NOMO-1 treated with DMSO at 0.1 percent for 48 hours (cell line): ENCODE measurements at regions not wholly inside any gene's neighbourhood (a gene's known extent, or its start where the extent isn't known, plus 50 kb on each side); places are given as distances from the start of the nearest gene placed in this dataset.

Experiments used
- DNase-seq: peaks from one replicate; lab custom pipeline; 2025; ENCODE audit not compliant: unreplicated experiment; lab: John Stamatoyannopoulos, UW

DNA sequence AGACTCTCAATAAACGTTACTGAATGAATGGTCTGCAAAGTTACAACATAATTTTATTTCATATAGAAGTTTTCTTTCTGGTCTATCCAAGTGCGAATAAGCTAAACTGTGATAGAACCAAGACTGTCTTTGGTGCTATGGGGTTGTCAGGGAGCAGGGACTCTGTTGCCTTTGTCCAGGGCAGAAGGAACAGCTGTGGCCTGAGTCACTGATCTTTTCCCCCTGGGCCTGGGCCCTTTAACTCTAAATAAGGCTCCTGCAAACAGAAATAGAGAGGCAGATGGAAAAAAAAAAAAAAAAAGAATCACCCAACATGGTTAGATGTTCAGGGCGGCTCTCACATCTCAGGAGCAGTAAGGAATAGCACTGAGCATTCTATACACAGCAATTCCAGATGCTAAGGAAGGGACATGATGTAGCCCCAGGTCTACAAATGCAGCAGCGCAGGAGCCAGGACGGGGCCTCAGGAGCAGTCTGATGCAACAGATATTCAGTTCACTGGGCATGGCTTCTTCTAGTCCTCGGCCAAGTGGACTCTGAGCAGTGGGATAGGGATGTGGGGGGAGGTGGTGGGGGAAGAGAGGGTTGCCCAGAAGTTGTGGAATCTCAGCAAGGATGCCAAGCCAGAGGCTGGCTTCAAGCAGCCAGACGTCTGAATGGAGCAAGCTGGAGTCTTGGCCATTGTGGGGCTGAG lies 247.1 kb upstream of the SIX2 start:
- DNase-seq: no peak

DNA sequence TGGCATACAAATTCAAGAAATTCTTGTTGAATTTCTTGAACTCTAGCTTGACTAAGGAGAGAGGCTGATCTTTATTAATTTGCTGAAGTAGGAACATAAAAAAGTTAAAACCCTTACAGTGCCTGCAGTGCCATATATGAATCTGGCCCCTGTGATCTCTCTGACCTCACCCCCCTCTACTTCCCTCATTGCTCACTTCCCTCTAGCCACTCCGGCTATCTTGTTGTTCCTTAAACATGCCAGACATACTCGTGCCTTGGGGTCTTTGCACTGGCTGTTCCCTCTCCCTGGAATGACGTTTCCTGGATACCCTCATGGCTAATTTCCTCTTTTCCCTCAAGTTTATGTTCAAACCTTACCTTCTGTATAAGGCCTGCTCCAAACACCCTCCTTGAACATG lies 246.3 kb upstream of the SIX2 start:
- no peak for DNase-seq

GRCh38 chr2:45254025-45254424 lies 244.8 kb upstream of the SIX2 start:
- DNase-seq: no peak

- DNase-seq: no peak
Measured at GRCh38 chr2:45253151-45253550, 243.9 kb upstream of the SIX2 start.

DNA sequence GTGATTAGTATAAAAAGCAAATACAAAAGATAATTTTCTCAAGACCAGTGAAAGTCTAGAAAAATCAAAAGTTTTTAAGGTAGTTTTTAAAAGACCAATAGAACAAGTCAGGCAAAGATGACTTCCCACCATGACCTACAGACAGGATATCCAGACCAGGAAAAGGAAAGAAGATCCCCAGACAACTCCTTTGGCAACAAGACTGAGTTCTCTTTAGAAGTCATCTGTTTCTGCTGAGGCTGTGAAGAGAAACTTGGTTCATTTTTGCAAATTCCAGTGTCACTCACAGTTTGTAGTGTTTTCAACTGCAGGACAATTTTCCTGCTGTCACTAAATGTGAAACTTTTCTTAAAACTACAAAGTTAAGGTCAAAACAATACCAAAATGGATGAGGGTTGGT lies 240.9 kb upstream of the SIX2 start:
- no peak for DNase-seq

- DNase-seq: no peak
Measured at GRCh38 chr2:45248214-45248613, 239.0 kb upstream of the SIX2 start.

DNA sequence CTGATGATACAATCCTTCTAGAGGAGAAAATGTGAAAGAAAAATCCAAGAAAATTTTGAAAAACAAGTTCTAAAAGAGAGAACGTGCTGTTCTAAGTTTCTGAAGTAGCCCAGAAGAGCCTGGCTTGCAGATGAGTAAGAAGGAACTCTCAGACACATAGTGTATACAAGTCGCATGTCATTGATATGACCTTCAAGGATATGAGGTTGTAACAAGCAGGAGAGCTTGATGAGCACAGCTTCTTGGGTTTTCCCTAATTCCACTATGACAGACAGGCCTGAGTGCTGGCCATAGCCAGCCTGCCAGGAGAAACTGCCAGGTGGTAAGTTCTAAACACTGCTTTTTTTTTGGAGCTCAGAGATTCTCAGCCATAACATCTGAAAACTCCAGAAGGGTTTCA lies 235.7 kb upstream of the SIX2 start:
- DNase-seq: no peak

DNA sequence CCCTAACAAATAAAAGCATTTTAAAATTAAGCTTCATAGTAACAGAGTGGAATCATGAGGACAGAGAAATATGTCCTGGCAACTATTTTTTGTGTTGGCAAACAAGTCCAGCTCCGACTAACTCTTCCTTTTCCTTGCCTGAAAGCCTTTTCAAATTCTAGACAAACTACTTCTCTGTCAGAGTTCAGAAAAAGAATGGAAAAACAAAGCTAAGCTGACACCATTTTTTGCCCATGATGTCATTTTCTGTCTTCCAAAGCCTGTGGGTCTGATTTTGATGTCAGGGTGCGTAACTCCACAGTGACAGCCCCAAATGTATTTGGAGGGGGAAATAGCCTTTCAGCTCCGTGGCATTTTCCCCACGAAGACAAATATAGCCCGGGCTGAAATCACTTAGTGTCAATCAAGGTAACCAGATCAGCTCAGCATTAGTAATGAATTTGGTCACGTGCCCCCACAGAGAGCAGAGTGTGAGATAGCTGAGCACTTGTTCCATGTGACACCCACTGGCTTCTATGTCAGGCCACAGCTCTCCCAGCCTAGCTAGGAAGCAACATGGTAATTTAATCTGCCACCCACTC lies 233.0 kb upstream of the SIX2 start:
- no peak for DNase-seq

DNA sequence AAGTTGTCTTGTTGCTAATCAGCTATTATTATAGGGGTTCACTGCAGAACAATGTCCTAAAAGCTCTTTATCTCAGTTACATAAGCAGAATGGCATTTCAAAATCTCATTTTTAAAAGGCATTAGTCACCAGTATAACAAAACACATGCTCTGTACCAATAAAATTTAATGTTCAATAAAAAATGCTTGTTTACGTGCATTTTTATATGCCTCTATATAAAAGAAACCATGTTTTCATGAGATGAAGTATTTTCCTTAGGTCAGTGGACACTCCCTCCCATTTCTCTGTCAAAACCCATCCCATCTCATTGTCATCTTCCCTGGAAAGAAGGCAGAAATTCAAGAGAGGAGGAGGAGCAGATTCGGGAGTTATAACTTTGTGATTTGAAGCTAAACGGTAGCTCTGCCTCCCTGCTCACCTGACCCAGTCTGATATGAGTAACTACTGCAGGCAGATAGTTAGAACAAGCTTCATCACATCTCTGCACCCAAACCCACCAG lies 231.9 kb upstream of the SIX2 start:
- no peak for DNase-seq

DNA sequence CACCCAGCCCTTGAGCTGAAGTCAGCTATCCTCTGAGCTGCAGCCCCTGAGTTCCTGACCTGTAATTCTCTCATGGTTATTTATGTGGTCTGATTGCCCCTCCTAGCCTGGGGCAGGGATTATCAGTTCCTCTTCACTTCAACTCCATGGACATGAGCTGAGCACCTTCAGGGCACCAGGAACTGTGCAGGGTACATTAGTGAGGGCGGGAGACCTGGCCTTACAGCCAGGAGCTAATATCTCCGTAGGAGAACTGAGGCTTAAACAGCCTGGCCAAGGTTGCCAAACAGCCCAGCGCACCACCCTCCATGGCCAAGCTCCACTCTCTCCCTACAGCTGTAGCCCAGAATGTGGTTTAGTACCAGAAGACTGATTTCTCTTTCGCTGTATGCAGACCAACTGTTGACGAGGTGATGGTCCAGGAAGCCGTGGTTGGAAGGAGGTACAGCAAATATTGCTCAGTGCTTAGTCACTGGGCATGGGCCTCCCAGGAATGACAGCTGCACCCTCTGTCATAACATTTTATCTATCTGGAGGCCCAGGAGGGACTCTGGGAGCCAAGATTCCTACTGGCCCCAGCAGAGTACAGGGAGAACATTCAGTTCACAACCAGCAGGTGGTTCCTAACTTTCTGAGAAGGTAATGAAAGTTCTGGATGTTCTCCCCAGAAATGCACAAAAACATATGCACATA lies 228.7 kb upstream of the SIX2 start:
- peak; percentile 67 for DNase-seq

DNA sequence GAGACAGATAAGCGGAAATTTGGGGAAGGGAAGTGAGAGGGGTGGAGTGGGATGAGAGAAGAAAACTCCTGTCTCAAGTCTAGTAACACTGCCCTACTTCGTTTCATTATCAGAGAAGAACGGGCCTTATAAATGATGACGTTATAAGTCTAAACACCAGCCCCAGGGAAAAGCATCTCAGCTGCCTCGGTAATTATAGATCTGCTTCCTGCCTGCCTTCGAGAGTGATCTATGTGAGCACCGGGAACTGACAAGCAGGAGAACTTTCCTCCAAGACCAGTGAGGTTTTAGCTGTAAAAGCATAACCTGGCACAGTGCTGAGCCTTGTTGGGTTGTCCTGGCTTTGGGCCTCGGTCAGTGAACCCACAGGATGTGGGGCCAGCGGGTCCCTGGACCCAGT lies 227.9 kb upstream of the SIX2 start:
- no peak for DNase-seq

- DNase-seq: no peak
Measured at GRCh38 chr2:45236268-45236667, 227.0 kb upstream of the SIX2 start.

DNA sequence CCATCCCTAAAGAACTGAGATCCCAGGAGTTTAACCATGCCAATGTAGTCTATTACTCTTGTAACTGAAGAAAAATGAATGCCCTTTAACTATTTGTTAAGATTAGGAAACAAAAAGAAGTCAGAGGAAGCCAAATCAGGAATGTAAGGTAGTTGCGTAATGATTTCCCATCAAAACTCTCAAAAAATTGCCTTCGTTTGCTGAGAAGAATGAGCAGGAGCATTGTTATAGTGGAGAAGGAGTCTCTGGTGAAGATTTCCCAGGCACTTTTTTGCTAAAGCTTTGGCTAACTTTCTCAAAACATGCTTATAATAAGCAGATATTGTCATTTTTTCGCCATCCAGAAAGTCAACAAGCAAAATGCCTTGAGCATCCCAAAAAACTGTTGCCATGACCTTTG lies 224.0 kb upstream of the SIX2 start:
- DNase-seq: no peak

GRCh38 chr2:45232818-45233217 lies 223.6 kb upstream of the SIX2 start:
- DNase-seq: no peak

GRCh38 chr2:45229411-45229810 lies 220.2 kb upstream of the SIX2 start:
- DNase-seq: no peak

- DNase-seq: no peak
Measured at GRCh38 chr2:45227347-45227746, 218.1 kb upstream of the SIX2 start.

DNA sequence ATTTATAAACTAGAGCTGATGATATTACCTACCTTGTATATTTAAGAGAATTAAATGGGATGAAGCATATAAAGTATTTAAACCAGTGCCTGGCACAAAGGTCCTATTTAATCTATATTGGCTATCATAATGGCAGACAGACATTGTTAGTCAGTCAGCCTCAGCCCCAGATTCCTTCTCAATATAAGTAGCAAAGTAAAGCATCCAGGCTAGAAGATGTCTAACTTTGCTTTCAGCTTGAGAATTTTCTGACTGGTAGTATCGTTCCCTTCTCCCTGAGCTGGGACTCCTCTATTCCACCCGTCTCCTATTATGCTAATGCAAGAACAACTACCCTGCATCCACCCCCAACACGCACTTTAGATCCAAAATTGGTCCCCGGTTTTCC lies 215.7 kb upstream of the SIX2 start:
- no peak for DNase-seq

- no peak for DNase-seq
Measured at GRCh38 chr2:45224321-45224992, 215.2 kb upstream of the SIX2 start.

DNA sequence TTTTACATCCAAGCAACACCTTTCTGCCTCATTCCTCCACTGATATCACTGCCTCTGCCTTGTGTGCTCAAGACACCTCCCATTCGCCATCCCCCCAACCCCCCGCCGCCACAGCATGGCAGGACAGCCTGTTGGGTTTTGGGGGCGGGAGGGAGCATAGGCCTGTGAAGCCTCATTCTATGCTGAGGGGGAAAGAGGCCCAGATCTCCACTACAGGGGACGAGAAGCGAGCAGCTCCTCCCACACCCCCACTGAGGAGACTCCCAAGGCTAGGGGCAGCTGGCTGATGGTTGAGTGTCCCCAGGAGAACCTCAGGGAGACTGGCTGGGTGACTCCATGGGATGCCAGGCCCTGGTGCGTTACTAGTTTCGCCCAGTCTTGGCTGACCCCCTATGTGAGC lies 214.3 kb upstream of the SIX2 start:
- no peak for DNase-seq

DNA sequence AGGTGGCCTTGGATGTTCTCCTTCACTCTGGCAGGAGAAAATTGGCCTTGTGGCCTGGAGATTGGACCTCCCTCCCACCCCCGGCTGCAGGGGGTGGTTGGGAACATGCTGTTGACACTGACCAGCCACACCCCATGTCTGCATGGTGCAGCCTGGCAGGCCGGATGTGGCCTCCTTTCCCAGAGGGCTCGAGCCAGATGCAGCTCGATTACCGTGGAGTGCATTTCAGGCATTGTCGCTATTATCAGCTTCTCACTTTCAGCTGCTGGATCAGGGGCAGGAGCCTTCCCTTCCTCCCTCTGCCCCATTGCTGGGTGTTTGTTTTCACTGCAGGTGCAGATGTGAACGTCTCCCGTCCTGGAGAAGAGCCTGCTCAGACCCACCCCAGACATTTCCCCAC lies 211.0 kb upstream of the SIX2 start:
- no peak for DNase-seq

GRCh38 chr2:45218931-45219339 lies 209.7 kb upstream of the SIX2 start:
- no peak for DNase-seq

DNA sequence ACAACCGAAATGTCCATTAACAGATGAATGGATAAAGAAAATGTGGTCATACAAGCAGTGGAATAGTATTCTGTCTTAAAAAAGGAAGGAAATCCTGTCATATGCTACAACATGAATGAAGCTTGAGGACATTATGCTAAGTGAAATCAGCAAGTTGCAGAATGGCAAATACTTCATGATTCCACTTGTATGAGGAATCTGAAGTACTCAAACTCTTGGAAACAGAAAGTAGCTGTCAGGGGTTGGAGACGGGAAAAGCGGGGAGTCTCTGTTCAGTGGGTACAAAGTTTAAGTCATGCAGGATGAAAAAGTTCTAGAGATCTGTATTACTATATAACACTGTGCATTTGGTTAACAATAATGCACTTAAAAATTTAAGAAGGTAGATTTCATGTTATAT lies 209.0 kb upstream of the SIX2 start:
- no peak for DNase-seq
